Left ventricle myocardium inferior (tissue), 1 donor: ENCODE measurements at regions not wholly inside any gene's neighbourhood (a gene's known extent, or its start where the extent isn't known, plus 50 kb on each side); places are given as distances from the start of the nearest gene placed in this dataset.

ENCODE experiments used
- DNase-seq: peaks from one replicate; pipeline ENCODE4 v3.0.0-alpha.2; 2020
- H3K27ac ChIP-seq: fragments of 200-600 bp; replicated peaks from 2 replicates; pipeline ENCODE4 v1.8.0; 2021
- H3K27me3 ChIP-seq: fragments of 200-600 bp; 2 replicates; pipeline ENCODE4 v1.8.0; 2021; ENCODE audit warnings: low read depth
- H3K36me3 ChIP-seq: fragments of 200-600 bp; 2 replicates; pipeline ENCODE4 v1.8.0; 2021
- H3K4me1 ChIP-seq: fragments of 200-600 bp; 2 replicates; pipeline ENCODE4 v1.8.0; 2021
- H3K4me3 ChIP-seq: fragments of 200-600 bp; 2 replicates; pipeline ENCODE4 v1.8.0; 2021; ENCODE audit warnings: mild to moderate bottlenecking, moderate library complexity
- H3K9me3 ChIP-seq: fragments of 200-600 bp; replicated peaks from 2 replicates; pipeline ENCODE4 v1.8.0; 2021
- intact Hi-C: fragments of 100-400 bp; cut with micrococcal nuclease; formaldehyde crosslinking; loops from one replicate; pipeline ENCODE4 v1.11.0; 2022
- TF ChIP-seq, protein P1 (sequence below): fragments of 200-600 bp; IDR thresholded peaks from 2 replicates; pipeline ENCODE4 v1.8.0; 2021; ENCODE audit warnings: antibody characterized with exemption, mild to moderate bottlenecking, borderline replicate concordance
- donor health status: DM: no; HTN: yes; CAD: no; lungs with severe emphysema.

DNA sequence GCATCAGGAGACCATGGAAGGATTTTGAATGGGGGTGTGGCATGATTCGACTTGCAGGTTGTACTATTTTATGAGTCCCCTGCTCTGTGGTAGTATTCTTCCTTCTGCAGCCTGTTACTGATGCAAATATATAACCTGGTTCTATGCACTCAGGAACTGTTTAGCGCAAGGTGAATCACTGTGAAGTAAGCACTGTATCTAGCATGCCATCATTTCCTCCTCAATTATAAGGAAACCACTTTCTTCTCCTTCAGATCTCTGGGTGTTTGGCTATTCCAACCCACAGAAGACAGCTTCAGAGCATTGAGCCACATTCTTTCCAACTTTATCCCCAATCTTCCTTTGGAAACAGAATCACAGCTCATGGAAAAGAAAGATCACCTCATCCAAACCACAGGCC lies 176.7 kb downstream of the DIPK2A start:
- no peak for DNase-seq
- Histone ChIP-seq H3K9me3 (no peaks in the 10 kb centered on the region), H3K36me3 (no peaks in the 10 kb centered on the region), H3K4me3 (no peak overlapping the region), H3K27me3 (no peaks in the 10 kb centered on the region), H3K27ac (no peak overlapping the region), H3K4me1 (no peaks in the 10 kb centered on the region)
- intact Hi-C loops: no loop called here
- TF ChIP-seq, protein P1, sequence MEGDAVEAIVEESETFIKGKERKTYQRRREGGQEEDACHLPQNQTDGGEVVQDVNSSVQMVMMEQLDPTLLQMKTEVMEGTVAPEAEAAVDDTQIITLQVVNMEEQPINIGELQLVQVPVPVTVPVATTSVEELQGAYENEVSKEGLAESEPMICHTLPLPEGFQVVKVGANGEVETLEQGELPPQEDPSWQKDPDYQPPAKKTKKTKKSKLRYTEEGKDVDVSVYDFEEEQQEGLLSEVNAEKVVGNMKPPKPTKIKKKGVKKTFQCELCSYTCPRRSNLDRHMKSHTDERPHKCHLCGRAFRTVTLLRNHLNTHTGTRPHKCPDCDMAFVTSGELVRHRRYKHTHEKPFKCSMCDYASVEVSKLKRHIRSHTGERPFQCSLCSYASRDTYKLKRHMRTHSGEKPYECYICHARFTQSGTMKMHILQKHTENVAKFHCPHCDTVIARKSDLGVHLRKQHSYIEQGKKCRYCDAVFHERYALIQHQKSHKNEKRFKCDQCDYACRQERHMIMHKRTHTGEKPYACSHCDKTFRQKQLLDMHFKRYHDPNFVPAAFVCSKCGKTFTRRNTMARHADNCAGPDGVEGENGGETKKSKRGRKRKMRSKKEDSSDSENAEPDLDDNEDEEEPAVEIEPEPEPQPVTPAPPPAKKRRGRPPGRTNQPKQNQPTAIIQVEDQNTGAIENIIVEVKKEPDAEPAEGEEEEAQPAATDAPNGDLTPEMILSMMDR: no peak

DNA sequence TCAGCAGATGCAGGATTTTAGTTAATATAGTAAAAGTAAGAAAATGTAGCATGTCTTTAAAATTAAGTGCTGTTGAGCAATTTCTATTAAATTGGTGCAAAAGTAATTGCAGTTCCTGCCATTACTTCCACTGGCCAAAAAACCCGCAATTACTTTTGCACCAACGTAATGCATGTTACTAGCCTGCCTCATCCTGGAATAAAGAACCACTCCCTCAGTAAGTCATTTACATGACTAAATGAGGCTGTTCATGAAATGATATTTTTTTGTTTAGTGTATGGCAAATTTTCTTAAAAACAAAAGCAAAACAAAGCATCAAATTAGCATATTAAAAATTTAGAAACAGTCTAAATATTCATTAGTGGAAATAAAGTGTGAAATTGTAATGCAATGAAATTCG lies 180.4 kb downstream of the DIPK2A start:
- Histone ChIP-seq H3K9me3 (peaks cover 5% of the 10 kb centered on the region), H3K27me3 (no peaks in the 10 kb centered on the region), H3K4me3 (no peak overlapping the region), H3K4me1 (no peaks in the 10 kb centered on the region), H3K27ac (no peak overlapping the region), H3K36me3 (no peaks in the 10 kb centered on the region)
- TF ChIP-seq, protein P1: no peak
- intact Hi-C loops: no loop called here
- DNase-seq: no peak

DNA sequence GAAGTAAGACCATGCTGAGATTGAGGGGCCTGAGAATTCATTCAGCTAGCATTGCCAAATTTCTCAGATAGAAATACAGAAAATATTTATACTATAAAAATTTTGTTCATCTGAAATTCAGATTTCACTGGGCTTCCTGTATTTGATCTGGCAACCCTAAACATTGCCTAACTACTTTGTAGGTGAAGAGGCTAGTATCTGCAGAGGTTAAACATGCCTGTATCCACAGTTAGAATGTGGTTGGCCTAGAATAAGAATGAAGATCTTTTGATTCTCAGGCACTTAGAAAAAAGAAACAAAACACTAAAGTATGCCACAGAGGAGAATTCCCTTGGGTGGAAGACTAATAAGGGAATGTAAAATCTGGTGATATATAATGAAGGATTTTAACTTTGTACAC lies 189.0 kb downstream of the DIPK2A start:
- no peak for DNase-seq
- Histone ChIP-seq H3K27ac (no peak overlapping the region), H3K4me1 (no peaks in the 10 kb centered on the region), H3K4me3 (no peak overlapping the region), H3K36me3 (no peaks in the 10 kb centered on the region), H3K27me3 (no peaks in the 10 kb centered on the region), H3K9me3 (peaks cover 7% of the 10 kb centered on the region)
- intact Hi-C loops: no loop called here
- TF ChIP-seq, protein P1: no peak

DNA sequence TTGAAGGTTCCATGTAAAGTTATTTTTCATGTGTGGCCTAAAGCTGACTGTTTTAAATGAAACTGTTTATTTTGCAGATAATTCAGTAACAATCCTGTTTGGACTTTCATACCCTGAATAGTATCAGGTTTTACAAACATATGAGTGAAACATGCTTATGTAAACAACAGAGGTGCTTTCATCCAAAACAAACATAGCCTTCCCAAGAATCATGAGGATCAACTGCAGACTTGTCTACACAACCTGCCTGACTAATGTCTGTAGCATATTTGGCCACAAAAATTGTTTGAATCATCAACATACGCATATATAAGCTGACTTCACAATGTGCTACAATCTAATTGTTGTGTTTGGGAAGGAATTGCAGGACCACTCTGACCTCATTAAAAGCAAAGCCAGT lies 190.4 kb downstream of the DIPK2A start:
- no peak for DNase-seq
- TF ChIP-seq, protein P1: no peak
- intact Hi-C loops: no loop called here
- Histone ChIP-seq H3K9me3 (peaks cover 4% of the 10 kb centered on the region), H3K27ac (no peak overlapping the region), H3K36me3 (no peaks in the 10 kb centered on the region), H3K4me1 (no peaks in the 10 kb centered on the region), H3K27me3 (no peaks in the 10 kb centered on the region), H3K4me3 (no peak overlapping the region)

DNA sequence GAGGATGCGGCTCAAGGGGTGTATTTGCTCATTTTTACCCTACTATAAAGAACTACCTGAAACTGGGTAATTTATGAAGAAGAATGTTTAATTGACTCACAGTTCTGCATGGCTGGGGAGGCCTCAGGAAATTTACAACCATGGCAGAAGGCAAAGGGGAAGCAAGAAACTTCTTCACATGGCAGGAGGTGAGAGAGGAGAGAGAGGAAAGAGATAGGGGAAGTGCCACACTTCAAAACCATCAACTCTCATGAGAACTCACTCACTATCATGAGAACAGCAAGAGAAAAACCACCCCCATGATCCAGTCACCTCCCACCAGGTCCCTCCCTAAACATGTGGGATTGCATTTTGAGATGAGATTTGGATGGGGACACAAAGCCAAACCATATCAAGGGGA lies 192.7 kb downstream of the DIPK2A start:
- Histone ChIP-seq H3K27ac (no peak overlapping the region), H3K9me3 (peaks cover 2% of the 10 kb centered on the region), H3K4me1 (no peaks in the 10 kb centered on the region), H3K27me3 (no peaks in the 10 kb centered on the region), H3K4me3 (no peak overlapping the region), H3K36me3 (no peaks in the 10 kb centered on the region)
- DNase-seq: no peak
- TF ChIP-seq, protein P1: no peak
- intact Hi-C loops: no loop called here

DNA sequence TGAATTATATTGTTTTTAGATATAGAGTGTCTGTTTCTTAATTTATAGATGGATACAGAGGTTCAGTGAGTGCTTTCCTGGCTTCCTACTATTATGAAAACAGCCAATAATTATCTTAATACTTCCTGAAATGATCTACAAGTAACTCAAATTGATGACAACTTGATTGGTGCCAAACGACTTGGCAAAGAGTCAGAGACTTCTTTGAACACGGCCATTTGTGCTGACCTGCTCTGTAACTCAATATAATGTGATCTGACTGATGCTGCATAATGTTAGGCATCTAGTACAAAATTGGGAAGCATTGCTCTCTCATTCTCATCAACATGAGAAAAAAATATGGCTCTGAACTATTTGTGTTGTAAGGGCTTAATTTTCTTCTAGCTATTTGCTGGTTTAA lies 193.9 kb downstream of the DIPK2A start:
- intact Hi-C loops: no loop called here
- TF ChIP-seq, protein P1: no peak
- Histone ChIP-seq H3K27ac (no peak overlapping the region), H3K27me3 (no peaks in the 10 kb centered on the region), H3K4me1 (no peaks in the 10 kb centered on the region), H3K36me3 (no peaks in the 10 kb centered on the region), H3K9me3 (no peaks in the 10 kb centered on the region), H3K4me3 (no peak overlapping the region)
- no peak for DNase-seq
